HL-60 (cell line): ENCODE measurements at regions not wholly inside any gene's neighbourhood (a gene's known extent, or its start where the extent isn't known, plus 50 kb on each side); places are given as distances from the start of the nearest gene placed in this dataset.

Experiments
- POLR2AphosphoS5 ChIP-seq: IDR thresholded peaks from 2 replicates; pipeline ENCODE4 v1.6.1; 2012; ENCODE audit warnings: low read depth
- TF ChIP-seq, protein P1 (sequence below): IDR thresholded peaks from one replicate; pipeline ENCODE4 v1.5.1; 2011; ENCODE audit warnings: low read length, control low read depth, inconsistent platforms; ENCODE audit not compliant: insufficient read depth

DNA sequence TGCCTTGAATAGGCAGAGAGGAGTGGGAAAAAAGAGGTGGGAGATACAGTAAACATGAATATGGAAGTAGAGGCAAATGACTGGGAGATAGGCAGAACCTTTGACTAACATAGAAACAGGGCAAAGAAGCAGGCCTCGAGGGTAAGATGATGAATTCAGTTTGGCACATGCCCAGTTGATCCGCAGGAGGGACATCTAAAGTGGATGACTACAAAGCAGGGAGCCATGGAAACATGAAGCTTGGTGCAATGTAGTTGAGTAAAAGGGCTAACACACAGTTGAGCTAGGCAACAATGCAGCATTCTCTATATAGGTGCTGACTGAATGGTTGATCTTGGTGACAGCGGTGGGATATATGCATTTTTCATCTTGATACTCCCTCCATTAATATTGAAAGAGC, 253.8 kb downstream of the DMRT2 start:
- TF ChIP-seq, protein P1, sequence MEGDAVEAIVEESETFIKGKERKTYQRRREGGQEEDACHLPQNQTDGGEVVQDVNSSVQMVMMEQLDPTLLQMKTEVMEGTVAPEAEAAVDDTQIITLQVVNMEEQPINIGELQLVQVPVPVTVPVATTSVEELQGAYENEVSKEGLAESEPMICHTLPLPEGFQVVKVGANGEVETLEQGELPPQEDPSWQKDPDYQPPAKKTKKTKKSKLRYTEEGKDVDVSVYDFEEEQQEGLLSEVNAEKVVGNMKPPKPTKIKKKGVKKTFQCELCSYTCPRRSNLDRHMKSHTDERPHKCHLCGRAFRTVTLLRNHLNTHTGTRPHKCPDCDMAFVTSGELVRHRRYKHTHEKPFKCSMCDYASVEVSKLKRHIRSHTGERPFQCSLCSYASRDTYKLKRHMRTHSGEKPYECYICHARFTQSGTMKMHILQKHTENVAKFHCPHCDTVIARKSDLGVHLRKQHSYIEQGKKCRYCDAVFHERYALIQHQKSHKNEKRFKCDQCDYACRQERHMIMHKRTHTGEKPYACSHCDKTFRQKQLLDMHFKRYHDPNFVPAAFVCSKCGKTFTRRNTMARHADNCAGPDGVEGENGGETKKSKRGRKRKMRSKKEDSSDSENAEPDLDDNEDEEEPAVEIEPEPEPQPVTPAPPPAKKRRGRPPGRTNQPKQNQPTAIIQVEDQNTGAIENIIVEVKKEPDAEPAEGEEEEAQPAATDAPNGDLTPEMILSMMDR: no peak
- no peak for TF ChIP-seq POLR2AphosphoS5
